ENCODE measurements at regions not wholly inside any gene's neighbourhood (a gene's known extent, or its start where the extent isn't known, plus 50 kb on each side); places are given as distances from the start of the nearest gene placed in this dataset.
"Not testable (repeated sequence)": the region's sequence is repeated elsewhere in the genome, so short reads cannot be mapped to it uniquely, and the experiment has no call there.

DNA sequence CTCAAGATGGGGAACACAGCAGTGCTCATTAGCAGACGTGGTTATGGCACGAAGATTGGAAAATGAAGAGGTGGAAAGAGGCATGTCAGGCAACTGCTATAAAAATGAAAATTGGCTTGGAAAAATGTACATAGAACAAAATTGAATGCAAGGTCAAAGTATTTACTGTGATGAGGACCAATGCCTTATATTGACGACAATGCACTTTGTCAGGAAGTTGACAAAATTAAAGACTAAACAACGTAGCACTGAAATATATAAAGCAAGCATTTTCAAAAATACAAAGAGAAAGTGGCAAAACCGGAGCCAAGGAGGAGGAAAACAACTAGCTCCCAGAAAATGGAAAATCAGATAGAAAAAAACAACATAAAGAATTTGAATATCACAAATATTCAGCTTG is 113.7 kb upstream of the SGCG start:
- no peak for DNase-seq (ENCODE audit: low read depth in 3 of 3)

- no peak for DNase-seq (ENCODE audit: low read depth in 3 of 3)
Measured at GRCh38 chr13:23069566-23069965, 111.2 kb upstream of the SGCG start.

DNA sequence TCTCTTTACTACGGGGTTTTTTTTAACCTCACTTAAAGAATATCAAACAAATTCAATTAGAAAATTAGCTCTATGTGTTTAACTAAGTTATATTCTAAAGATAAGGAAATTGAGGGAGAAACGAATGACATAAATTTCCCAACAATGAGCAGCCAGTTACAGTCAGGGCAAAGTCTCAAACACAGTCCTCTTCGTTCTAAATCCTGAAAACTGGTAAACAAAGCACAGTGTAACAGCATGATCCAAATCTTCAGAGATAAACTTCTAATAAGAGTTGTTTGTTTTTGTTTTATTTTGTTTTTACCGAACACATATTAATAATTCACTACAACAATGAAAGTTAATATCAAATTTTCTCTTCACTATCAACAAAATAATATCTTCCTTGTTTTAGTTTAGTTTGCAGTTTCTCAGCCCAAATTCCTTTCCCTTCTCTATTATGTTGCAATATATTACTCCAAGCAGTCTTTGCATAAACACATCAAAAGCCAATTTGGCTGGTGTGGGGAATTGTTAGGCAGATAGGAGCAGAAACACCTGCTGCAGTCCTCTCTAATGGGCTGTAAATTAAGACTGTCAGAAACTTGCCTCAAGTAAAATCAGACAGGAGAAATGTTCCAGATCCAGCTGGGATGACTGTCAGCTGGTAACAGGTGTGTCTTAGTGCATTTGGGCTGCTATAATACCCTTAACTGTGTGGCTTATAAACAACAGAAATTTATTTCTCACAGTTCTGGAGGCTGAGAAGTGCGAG is 106.5 kb upstream of the SGCG start:
- no peak for DNase-seq (ENCODE audit: low read depth in 3 of 3)

DNA sequence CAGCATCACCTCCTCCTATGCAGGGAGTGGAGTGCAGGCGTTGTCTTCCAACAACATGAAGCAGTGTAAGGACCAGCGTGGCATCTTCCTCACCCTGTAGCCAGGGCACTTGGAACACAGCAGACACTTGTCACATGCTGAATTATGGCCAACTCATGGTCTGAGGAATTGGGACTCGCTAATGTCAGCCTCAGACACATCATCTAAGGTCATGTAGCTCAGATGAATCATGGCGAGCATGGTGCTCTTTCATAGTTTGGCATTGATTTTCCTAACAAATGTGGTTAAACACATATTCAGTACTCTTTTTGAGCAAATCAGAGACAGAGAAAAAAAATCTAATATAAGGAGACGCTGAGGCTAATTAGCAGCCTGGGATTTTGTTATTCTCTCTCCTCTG is 99.6 kb upstream of the SGCG start:
- DNase-seq (ENCODE audit: low read depth in 3 of 3), result no peak

GRCh38 chr13:23081901-23082300 is 98.9 kb upstream of the SGCG start:
- no peak for DNase-seq (ENCODE audit: low read depth in 3 of 3)

- DNase-seq (ENCODE audit: low read depth in 3 of 3), result no peak
Measured at GRCh38 chr13:23086968-23087623, 93.7 kb upstream of the SGCG start.

DNA sequence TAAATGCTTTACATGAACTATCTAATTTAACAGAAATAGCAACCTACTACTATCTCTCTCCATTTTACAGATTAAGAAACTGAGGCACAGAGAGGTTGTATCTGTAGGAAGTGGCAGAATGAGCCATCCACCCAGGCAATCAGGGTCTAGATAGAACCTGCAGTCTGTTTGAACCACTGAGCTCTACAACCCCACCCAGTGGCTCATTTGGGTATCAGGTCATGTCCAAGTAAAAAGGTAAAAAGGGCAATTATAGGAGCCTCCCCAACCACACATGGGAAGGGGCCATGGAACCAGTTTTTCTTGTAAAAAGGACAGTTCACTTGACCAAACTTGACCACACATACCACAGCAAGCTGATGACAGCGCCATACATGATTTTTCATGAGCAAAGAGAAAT is 92.9 kb upstream of the SGCG start:
- DNase-seq (ENCODE audit: low read depth in 3 of 3), result peak in 1 of 3 experiments; percentile 12

- no peak for DNase-seq (ENCODE audit: low read depth in 3 of 3)
Measured at GRCh38 chr13:23098161-23098907, 82.4 kb upstream of the SGCG start.

- no peak for DNase-seq (ENCODE audit: low read depth in 3 of 3)
Measured at GRCh38 chr13:23105051-23105450, 75.7 kb upstream of the SGCG start.

GRCh38 chr13:23107665-23108064 is 73.1 kb upstream of the SGCG start:
- DNase-seq (ENCODE audit: low read depth in 3 of 3), result no peak

GRCh38 chr13:23119131-23119530 is 61.6 kb upstream of the SGCG start:
- DNase-seq (ENCODE audit: low read depth in 3 of 3), result no peak

- DNase-seq (ENCODE audit: low read depth in 3 of 3), result not testable (repeated sequence)
Measured at GRCh38 chr13:23127540-23127939, 53.2 kb upstream of the SGCG start.

DNA sequence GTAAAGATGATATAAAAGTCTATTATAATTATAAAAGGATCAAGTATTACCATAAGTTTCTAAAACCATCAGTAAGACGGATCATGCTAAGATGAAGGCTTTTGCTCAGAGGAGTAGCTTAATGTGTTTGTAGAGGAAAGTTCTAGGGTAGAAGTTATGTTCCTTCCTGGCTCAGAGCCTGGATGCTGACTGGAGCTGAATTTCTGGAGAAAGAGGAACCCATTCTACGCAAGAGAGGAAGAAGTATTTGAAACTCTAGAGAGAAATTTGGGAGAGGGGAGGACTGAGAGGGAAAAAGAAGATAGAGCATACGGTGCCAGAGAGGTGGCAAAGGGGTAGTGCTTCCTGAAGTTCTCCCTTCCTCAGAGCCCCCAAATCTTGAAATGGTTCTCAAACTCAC is 51.4 kb upstream of the SGCG start:
- no peak for DNase-seq (ENCODE audit: low read depth in 3 of 3)
